Fibroblast of skin of abdomen (primary cell): ENCODE measurements at regions not wholly inside any gene's neighbourhood (a gene's known extent, or its start where the extent isn't known, plus 50 kb on each side); places are given as distances from the start of the nearest gene placed in this dataset.

Source experiments
- DNase-seq: peaks from one replicate; pipeline ENCODE4 v3.0.0-alpha.2; 2013

DNA sequence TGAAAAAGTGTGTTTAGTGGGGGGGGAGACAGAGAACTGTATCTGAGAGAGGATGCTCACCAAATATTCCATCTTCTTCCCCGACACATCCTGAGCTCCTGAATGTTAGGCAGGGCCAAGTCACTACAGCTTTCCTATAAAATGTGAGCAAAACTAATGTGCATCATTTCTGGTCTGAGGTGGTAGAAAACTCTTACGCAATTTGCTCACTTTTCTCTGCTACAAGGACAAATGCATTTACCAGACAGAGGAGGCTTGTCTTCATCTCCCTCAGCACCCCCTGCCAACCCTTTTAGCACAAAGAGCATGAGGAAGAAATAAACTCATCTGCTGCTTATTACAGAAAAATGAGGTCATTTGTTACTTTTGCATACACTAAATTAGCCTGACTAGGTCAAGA lies 554.0 kb downstream of the RNF144A start:
- peak; percentile 12 for DNase-seq

DNA sequence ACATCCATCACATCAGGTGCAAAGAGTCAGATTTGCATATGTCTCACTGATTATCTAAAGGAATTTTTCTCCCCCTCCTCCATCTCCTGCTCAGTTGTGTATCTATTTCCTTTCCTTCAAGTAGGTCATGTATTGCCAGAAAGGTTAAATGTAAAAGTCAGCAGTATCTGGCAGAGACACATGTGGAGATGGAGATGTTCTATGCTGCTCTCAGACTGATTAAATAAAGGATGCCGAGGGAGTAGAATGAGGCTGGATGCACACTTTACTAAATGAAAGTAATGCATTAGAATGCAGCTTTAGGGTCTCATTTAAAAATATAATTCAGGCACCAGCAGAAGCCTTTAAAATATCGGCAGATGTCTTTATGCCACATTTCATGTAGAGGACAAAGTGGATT lies 555.3 kb downstream of the RNF144A start:
- DNase-seq, result no peak

DNA sequence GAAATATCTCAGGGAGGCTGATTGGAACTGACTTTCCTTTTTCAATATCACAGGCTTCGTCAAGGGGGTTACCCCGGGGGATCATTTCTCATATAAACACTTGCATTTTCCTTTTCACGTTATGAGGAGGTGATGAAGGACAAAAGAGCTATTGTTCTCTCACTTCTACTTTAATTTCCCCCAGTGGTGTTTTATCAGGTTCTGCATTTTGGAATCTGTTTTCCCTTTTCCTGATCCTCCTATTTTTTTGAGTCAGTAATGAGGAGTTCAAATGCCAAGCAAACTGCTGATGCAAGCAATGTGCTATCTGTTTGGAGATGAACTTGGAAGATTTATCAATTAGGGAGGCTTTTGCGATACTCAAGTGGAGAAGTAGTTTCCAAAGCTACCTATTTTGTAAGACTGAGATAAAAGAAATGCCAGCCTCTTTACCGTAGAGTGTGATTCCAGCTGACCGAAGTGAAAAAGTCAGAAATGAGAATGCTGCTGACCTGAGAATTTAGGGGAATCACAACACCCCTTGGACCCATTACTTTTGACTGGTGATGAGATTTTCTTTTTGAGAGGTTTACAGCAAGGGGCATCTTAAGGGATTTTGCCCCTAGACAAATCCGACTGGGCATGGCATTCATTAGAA lies 556.0 kb downstream of the RNF144A start:
- no peak for DNase-seq

DNA sequence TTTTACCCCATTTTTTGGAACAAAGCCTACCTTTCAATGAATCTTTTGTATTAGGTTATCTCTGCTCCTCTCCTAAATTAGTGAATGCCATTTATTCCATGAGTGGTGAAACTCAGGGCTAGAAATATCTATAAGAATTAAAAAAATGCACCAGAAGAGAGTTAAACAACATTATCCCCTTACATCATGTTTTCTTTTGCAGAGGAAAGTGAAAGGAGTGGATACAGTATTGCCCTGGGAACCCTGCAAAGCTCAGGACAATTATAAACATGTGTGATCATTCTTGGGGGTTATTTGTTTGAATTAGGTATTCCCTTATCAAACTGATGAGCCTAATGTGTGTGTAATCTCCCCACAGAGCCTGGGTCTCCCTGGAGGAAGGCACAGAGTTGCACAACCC lies 559.2 kb downstream of the RNF144A start:
- DNase-seq, result no peak

DNA sequence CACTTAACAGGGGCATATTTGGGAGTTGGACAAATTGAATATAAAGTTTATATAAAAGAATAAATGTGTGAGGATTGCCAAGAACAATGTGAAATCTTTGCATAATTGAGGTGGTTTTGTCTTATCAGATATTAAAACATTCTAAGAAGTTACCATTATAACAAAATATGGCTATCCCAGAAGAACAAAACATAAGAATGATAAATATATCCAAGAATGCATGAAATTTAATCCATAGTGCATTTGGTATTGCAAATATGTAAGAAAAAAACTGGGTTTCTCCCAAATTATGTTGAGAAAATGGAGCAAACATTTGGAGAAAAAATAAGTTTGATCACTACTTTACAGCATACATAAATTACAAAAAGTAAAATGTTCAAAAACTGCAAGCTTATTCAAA lies 562.4 kb downstream of the RNF144A start:
- peak; percentile 31 for DNase-seq

DNA sequence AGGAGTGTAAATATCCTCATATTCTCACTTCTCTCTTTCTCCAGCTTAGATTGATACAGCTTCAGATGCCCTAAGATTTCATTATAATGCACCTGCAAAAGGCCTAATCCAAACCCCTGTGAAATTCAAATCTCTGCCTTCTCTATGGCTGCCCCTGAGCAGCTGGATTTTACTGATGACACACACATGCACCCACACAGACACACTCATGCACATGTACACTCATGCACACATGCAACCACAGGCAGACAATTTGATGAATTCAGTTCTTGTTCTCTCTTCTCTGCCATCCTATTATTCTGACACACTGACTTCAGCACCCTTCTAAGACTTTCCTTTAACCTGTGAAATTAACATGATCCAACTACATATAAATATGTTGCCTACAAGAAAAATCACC lies 563.2 kb downstream of the RNF144A start:
- peak; percentile 12 for DNase-seq

DNA sequence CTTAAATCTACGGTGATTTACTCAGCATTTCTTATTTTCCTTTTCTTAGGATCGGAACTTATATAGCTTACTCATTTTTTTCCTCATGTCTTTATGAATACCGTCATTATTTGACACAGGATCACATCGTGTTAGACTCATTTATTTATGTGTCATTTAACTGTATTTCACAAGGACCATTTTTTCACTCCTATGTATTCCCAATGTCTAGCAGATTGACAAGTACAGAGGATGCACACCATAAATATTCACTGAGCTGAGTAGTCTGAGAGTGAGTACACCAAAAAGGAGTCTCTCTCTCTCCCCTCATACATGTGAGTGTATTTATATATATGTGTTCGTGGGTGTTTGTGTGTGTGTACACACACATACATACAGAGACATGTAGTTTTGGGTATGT lies 573.5 kb downstream of the RNF144A start:
- no peak for DNase-seq

DNA sequence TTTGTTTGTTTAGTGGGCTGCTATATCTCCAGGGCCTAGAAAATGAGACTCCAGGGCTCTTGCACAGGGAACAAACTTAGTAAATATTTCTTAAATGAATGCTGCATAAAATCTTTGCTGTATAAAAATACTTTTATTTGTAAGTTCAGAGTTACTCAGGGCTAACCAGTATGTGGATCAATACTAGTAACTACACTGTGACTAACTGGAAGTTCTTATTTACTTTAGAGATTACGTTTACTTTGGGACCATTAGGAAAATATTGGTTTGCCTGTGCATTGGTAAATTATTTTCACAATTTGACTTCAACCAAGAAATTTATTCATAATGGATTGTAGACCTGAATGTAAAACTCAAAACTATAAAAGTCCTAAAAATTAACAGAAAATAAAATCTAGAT lies 575.5 kb downstream of the RNF144A start:
- no peak for DNase-seq

DNA sequence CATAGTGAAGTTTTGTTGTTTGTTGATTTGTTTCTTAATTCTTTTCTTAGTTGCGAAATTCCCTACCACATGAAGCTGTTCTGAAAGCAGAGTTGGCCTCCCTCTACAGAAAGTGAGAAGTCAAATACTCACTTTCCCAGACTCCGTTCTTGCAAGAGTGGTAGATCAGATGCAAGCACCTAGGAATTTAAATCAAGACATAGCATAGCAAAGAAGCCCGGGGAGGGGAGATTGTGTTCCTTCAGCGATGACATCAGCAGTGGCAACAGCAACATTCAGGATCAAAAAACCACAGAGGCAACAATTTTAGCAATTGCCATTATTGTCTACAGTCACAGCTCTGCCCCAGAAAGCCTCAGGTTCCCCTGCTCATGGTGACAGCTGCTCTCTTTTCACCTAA lies 580.0 kb downstream of the RNF144A start:
- DNase-seq, result no peak

DNA sequence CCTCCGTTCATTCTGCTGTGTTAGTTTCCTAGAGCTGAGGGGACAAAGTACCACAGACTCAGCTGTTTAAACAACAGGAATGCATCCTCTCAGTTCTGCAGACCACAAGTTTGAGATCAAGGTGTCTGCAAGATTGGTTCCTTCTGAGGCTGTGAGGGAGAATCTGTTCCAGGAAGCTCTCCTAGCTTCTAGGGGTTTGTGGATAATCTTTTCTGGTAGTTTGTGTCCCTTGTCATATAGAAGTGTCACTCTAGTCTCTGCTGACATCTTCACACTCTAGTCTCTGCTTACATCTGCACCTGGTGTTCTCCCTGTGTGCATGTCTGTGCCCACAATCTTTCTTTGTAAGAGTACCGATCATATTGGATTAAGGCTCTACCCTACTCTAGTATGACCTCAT lies 581.8 kb downstream of the RNF144A start:
- DNase-seq, result no peak

DNA sequence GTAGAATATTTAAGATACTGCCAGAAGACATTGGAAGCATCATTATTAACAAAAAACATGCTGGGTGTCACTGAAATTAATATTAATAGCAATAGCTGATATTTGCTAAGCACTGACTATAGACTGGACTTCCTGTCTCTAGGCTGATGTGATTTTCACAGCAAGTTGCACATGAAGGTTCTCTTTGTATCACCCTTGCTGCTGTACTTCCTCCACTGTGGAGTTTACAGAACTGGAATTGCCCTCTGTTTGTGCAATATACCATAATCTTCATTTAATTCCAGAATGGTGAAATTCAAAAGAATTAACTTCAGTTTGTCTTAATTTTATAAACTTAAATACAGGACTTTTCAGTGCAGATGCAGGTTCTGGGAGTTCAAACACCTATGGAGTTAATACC lies 585.1 kb downstream of the RNF144A start:
- DNase-seq, result no peak

DNA sequence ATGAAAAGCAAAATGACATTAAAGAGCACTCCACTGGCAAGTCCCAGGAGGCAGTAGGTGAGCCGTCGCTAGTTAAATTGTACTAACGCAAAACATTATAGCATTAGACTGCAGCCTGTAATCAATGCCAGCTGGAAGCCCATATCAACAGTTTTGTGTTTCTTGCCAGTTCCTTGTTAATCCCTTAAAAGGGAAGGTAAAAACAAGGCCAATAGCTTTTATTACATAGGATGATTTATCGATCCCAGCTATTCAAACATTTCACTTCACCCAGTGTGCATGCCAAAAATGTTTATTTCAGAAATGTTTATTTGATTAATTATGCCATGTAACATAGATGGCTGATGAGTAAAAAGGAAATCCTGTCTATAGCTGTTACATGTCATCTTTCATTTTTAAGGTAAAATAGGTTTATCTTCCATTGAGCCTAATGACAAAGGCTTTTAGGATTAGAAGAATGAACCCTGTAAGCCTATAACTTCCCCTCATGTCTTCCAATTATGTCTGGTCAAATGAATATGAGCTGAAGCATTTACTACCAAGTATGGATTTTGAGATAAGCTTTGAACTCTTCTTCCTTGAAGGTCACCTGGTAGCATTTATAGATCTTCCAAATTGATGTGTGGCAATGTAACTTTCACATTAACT lies 591.2 kb downstream of the RNF144A start:
- DNase-seq, result peak; percentile 84

DNA sequence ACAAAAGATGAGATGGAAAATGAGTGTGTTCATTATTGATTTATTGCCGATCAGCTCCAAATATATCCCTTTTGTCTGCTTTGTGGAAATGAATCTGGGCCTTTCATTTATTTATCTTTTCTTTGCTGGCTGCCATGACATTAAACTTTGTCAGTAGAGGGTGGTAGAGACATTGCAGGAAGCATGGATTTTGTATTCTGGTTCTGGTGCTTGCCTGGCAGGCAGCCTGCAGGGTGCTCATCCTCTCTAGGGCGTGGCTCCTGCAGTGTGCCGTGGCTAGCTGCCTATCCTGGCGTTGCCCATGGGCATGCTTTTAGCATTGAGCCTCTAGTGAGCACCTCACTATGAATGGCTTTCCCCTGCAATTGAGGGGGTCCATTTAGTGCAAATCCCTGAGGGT lies 593.1 kb downstream of the RNF144A start:
- no peak for DNase-seq

DNA sequence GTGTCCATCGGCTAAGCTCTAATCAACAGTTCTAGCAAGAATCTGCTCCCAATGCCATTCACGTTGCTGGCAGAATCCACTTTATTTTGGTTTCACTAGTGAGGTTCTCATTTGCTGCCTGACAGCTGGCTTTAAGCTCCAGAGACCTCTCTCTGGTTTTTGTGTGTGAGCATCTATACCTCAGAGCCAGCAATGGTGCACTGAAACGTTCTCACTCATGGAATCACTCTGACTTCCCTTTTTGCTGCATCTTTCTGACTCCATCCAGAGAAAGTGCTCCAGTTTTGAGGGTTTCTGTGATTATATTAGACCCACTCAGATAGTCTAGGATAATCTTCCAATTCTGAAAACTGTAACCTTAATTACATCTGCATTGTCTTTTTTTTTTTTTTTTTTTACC lies 596.6 kb downstream of the RNF144A start:
- no peak for DNase-seq

DNA sequence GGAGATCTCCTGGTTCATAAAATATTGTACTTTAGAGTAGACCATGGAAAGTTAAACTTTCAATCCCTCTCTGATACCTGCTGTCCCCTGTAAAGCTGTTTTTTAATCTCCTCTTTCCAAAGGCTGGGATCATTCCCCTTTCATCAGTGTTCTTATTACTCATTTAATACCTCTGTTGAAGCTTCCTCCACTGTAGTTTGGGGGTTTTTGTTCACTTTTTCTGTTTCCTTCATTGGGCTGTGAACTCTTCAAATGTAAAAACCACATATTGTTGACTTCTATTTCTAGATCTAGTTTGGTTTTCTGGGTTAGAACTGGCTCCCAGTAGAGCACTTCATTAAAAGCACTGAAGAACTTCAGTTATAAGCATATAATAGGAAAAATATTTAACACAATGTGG lies 598.1 kb downstream of the RNF144A start:
- no peak for DNase-seq

DNA sequence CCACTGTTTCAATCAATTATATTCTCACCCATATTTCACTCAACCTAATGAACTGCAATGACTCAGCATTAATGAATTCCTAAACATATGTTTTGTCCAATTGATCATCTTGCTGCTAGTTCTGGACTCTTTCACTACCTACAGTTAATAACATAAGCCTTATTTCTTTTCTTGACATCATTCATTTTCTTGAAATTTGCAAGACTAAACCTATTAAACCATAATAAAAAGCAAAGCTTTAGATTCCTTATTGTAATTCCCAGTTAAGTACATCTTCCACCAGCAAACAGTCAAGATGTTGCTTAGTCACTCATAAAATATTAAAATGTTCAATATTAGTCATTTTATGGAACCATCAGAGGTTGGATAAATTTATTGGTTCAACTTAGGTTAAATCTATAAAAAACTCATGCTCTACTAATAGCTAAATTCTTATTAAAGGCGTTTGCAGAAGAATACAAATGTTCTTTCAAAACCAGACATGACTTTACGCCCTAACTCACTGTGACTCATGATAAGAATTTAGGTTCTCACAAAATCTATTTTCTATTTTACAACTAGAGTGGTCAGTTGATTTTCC lies 599.4 kb downstream of the RNF144A start:
- peak; percentile 82 for DNase-seq

DNA sequence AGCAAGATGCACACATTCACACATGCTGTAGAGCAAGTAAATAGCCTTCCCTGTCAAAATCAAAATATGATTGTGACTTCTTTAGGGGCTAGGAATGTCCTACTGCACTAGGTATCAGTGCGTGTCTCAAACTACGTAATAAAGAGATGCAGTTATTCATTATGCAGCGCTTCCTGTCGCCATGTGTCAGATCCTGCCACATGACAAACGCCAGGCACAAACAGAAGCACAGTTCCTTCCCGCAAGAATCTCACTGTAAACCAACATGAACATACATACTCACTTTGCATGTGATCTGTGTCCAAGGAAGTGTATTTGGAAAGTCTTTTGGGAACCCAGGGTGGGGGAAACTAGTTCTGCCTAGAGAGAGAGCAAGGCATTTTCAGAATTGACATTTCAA lies 599.9 kb downstream of the RNF144A start:
- peak; percentile 88 for DNase-seq

DNA sequence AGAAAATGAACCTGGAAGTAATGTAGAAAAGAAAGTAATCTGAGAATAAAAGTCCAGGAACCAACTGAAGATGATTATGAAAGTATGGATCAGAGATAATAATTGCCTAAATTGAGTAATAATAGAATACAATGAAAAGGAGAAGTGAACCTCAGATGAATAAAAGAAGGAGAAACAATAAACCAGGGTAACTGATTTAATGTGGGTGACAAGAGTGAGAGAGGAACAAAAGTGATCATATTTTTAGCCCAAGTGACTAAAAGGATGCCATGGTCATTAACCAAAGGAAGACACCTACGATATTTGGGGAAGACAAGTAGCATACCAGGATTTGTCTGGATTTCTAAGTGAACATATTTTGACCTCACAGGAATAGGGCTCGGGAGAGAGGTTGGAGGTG lies 600.6 kb downstream of the RNF144A start:
- no peak for DNase-seq

DNA sequence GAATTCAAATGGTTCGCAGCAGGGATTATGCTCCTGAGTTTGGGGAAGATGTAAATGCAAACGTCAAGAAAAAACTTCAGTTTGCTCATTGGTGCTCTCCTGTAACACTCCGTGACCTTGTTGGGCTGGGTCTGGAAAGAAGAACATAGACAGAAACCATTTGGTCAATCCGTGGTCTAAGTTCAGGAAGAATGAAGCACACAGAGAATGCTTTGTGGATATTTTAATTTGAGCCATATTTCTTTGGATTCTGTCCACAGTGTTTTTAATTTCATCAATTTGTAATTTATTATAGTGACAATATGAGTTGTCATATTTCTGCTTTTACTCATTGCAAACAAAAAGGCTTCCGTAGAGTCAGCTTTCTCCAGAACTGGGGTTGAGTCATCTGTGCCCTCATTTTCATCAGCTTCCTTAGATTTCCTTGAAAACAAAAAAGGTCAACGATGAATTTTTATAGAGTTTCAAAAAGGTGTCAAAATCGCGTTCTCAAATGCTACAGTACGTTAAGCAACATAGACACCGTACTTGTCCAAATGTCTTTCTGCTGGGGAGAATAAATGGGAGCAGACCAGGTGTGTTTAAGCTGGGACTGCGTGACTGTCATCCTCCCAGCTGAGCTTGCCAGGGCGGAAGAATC lies 606.4 kb downstream of the RNF144A start:
- DNase-seq, result peak; percentile 80

DNA sequence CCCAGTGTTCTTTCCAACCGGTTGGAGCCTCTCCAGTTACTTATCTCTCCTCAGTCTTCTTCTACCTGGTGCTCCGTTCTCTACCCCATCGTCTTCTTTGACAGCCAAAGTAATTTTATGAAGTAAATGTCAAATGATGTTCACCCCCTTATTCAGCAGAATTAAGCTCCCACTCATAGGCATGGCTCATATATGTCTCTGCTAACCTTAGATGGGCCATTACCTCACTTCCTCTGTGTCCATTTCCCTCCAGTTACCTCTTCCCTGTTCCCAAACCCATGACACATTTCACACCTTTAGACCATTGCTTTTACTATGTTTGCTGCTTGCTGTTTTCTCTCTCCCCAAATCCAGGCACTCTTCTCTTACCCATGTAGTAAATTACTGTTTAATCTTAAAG lies 607.0 kb downstream of the RNF144A start:
- no peak for DNase-seq

DNA sequence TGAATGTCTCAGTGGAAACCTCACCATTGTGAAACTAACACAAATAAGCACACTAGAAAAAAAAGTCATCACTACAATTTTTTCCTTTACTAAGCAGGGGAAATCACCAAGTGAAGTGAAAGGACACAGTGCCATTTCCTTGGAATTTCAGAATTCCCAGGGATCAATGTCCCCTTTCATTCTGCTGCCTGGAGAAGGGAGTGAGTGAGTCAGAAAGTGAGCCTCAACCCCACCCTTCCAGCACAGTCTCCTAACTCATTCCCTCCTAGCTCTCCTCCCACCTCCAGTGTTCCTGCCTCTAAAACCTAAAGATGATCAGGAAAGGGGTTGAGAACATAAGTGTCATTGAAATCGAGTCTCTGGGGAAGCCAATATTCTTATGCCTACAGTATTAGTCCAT lies 608.5 kb downstream of the RNF144A start:
- no peak for DNase-seq

DNA sequence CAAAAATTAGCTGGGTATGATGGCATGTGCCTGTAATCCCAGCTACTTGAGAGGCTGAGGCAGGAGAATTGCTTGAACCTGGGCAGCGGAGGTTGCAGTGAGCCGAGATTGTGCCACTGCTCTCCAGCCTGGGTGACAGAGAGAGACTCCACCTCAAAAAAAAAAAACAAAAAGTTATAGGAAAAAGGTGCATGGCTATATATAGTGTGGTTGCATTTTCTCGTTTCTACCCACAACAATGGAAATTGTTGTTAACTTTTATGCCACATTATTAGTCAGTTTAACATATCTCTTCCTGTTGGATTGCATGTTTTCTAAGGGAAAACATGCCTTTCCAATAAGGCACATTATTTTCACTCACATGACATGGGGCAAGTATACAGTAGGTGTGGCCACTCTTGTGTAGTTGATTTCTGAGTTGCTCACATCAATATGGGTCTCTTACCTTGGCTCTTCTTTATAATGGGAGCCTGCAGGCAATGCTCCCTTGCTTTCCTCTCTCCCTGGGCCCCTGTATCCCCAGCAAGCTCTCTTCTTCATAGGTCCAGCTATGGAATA lies 610.0 kb downstream of the RNF144A start:
- DNase-seq, result no peak

DNA sequence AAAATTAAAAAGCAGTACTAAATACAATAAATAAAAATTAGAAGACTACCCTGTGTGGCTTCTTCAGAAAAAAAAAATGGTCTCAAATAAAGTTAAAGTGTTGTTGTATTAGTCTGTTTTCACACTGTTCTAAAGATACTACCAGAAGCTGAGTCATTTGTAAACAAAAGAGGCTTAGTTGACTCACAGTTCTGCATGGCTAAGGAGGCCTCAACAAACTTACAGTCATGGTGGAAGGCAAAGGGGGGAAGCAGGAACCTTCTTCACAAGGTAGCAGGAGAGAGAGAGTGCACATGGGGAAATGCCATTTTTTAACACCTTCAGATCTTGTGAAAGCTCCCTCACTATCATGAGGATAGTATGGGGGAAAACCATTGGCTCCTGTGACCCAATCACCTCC lies 612.8 kb downstream of the RNF144A start:
- no peak for DNase-seq

DNA sequence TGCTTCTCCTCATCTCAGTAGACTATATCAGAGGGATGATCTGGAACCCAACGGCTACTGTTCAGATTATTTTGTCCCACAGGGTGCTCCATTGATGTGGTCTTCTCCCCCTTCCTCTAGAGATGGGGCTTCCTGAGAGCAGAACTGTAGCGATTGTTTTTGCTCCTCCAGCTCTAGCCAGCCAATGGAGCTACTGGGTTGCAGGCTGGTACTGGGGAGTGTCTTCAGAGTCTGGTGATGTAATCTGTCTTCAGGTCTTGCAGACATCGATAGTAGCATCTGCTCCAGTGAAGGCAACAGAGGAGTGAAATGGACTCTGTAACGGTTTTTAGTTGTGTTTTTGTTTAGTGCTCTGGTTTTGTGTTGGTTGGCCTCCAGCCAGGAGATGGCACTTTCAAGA lies 621.9 kb downstream of the RNF144A start:
- DNase-seq, result no peak
